Calu3 (cell line): ENCODE measurements at regions not wholly inside any gene's neighbourhood (a gene's known extent, or its start where the extent isn't known, plus 50 kb on each side); places are given as distances from the start of the nearest gene placed in this dataset.

Experiments
- BruUV-seq: library from RNA; stranded (reverse); fragments of 400-500 nt; replicated peaks from 2 replicates; lab custom pipeline; 2021; lab: Mats Ljungman, UMichigan
- CTCF ChIA-PET: fragments of 300-600 bp; sonication (Branson Sonifier 250); formaldehyde crosslinking; loops from one replicate; lab custom pipeline; 2022; ENCODE audit warnings: antibody characterized with exemption; lab: Charles Lee
- DNase-seq: peaks from one replicate; pipeline ENCODE4 v3.0.0; 2022
- H3K27ac Mint-ChIP-seq: one replicate; pipeline ENCODE4 v1.8.0; 2022; ENCODE audit warnings: mixed read lengths; ENCODE audit not compliant: unreplicated experiment
- H3K27me3 Mint-ChIP-seq: one replicate; pipeline ENCODE4 v1.8.0; 2022; ENCODE audit warnings: mixed read lengths; ENCODE audit not compliant: unreplicated experiment
- H3K36me3 Mint-ChIP-seq: one replicate; pipeline ENCODE4 v1.8.0; 2022; ENCODE audit warnings: mild to moderate bottlenecking, moderate library complexity, mixed read lengths; ENCODE audit not compliant: insufficient read depth, unreplicated experiment
- H3K4me1 Mint-ChIP-seq: one replicate; pipeline ENCODE4 v1.8.0; 2022; ENCODE audit warnings: mild to moderate bottlenecking, low read depth, mixed read lengths; ENCODE audit not compliant: unreplicated experiment
- H3K4me3 Mint-ChIP-seq: one replicate; pipeline ENCODE4 v1.8.0; 2022; ENCODE audit warnings: mild to moderate bottlenecking, low read depth, moderate library complexity, mixed read lengths; ENCODE audit not compliant: unreplicated experiment
- H3K9me3 Mint-ChIP-seq: one replicate; pipeline ENCODE4 v1.8.0; 2022; ENCODE audit warnings: low read depth, mixed read lengths; ENCODE audit not compliant: unreplicated experiment
- intact Hi-C: fragments of 100-400 bp; cut with micrococcal nuclease; formaldehyde crosslinking; loops from one replicate; pipeline ENCODE4 v1.10.0; 2022; ENCODE audit not compliant: unreplicated experiment
- TF ChIP-seq, protein P1 (sequence below): fragments of 200-600 bp; IDR thresholded peaks from one replicate; pipeline ENCODE4 v1.8.0; 2022; ENCODE audit warnings: antibody characterized with exemption; ENCODE audit not compliant: unreplicated experiment

GRCh38 chr13:69050696-69051095, 1056.9 kb upstream of the ATXN8OS start:
- Mint-ChIP-seq H3K36me3 (no peaks in the 10 kb centered on the region), H3K9me3 (no peaks in the 10 kb centered on the region), H3K4me3 (no peak overlapping the region), H3K27me3 (no peaks in the 10 kb centered on the region), H3K27ac (no peak overlapping the region), H3K4me1 (no peaks in the 10 kb centered on the region)
- CTCF ChIA-PET: no interaction called here
- intact Hi-C loops: no loop called here
- no TSS peak for BruUV-seq
- no peak for DNase-seq
- TF ChIP-seq, protein P1, sequence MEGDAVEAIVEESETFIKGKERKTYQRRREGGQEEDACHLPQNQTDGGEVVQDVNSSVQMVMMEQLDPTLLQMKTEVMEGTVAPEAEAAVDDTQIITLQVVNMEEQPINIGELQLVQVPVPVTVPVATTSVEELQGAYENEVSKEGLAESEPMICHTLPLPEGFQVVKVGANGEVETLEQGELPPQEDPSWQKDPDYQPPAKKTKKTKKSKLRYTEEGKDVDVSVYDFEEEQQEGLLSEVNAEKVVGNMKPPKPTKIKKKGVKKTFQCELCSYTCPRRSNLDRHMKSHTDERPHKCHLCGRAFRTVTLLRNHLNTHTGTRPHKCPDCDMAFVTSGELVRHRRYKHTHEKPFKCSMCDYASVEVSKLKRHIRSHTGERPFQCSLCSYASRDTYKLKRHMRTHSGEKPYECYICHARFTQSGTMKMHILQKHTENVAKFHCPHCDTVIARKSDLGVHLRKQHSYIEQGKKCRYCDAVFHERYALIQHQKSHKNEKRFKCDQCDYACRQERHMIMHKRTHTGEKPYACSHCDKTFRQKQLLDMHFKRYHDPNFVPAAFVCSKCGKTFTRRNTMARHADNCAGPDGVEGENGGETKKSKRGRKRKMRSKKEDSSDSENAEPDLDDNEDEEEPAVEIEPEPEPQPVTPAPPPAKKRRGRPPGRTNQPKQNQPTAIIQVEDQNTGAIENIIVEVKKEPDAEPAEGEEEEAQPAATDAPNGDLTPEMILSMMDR: no peak

DNA sequence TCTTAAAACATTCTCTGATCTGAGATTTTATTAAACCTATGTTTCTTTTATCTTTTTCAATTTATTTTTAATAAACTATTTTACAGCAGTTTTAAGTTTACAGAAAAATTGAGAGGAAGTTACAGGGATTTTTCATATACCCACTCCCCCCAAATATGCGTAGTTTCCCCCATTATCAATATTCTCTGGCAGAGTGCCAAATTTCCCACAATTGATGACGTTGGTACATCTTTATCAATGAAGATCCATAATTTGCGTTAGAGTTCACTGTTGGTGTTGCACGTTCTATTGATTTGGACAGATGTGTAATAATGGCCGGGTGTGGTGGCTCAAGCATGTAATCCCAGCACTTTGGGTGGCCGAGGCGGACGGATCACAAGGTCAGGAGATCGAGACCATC, 1063.0 kb upstream of the ATXN8OS start:
- H3K27ac Mint-ChIP-seq: no peak overlapping the region
- CTCF ChIA-PET: no interaction called here
- BruUV-seq: no TSS peak
- no peak for DNase-seq
- no peaks in the 10 kb centered on the region for H3K27me3 Mint-ChIP-seq
- intact Hi-C loops: no loop called here
- no peak overlapping the region for H3K4me3 Mint-ChIP-seq
- no peaks in the 10 kb centered on the region for H3K4me1 Mint-ChIP-seq
- TF ChIP-seq, protein P1: no peak
- H3K36me3 Mint-ChIP-seq: no peaks in the 10 kb centered on the region
- peaks cover 5% of the 10 kb centered on the region for H3K9me3 Mint-ChIP-seq

- CTCF ChIA-PET: no interaction called here
These were observed 1066.7 kb upstream of the ATXN8OS start for GRCh38 chr13:69040898-69041297.

GRCh38 chr13:69035771-69036170, 1071.9 kb upstream of the ATXN8OS start:
- BruUV-seq: no TSS peak

More at GRCh38 chr13:69040898-69041297, 1066.7 kb upstream of the ATXN8OS start:
- Mint-ChIP-seq H3K4me3 (no peak overlapping the region), H3K27me3 (no peaks in the 10 kb centered on the region), H3K27ac (no peak overlapping the region), H3K9me3 (peaks cover 5% of the 10 kb centered on the region), H3K4me1 (no peaks in the 10 kb centered on the region), H3K36me3 (no peaks in the 10 kb centered on the region)
- TF ChIP-seq, protein P1: no peak
- BruUV-seq: no TSS peak
- intact Hi-C loops: no loop called here
- no peak for DNase-seq

More at GRCh38 chr13:69035771-69036170, 1071.9 kb upstream of the ATXN8OS start:
- CTCF ChIA-PET: no interaction called here
- Mint-ChIP-seq H3K4me3 (no peak overlapping the region), H3K9me3 (no peaks in the 10 kb centered on the region), H3K36me3 (no peaks in the 10 kb centered on the region), H3K27me3 (no peaks in the 10 kb centered on the region), H3K4me1 (no peaks in the 10 kb centered on the region), H3K27ac (no peak overlapping the region)
- no peak for DNase-seq
- intact Hi-C loops: no loop called here
- TF ChIP-seq, protein P1: no peak
